ENCODE measurements at regions not wholly inside any gene's neighbourhood (a gene's known extent, or its start where the extent isn't known, plus 50 kb on each side); places are given as distances from the start of the nearest gene placed in this dataset.
A peak's percentile ranks its signal among the peaks of the same experiment; 100 is the strongest.

GRCh38 chr11:50379484-50379883, 346.8 kb downstream of the OR4C45 start:
- Histone ChIP-seq H3K27me3 (ENCODE audit: low read depth, low read length) (no peaks in the 10 kb centered on the region), H3K4me1 (ENCODE audit: low read length) (no peaks in the 10 kb centered on the region), H2AFZ (ENCODE audit: low read depth, low read length) (no peak overlapping the region), H3K27ac (ENCODE audit: low read length) (no peak overlapping the region), H3K36me3 (replicated peaks; ENCODE audit: low read depth, low read length) (no peaks in the 10 kb centered on the region), H3K4me3 (ENCODE audit: low read length) (no peak overlapping the region), H3K9me3 (ENCODE audit: insufficient read depth, low read length) (peaks cover 22% of the 10 kb centered on the region; the same call in 1 of the 2 replicates), H3K79me2 (ENCODE audit: low read length) (no peaks in the 10 kb centered on the region), H3K9ac (ENCODE audit: low read length) (no peak overlapping the region), H3K4me2 (ENCODE audit: low read length) (no peak overlapping the region), H4K20me1 (ENCODE audit: insufficient read depth, low read length) (no peaks in the 10 kb centered on the region)
- no peak for TF ChIP-seq CTCF (IDR thresholded peaks at IDR 0.05; ENCODE audit: low read depth, low read length)
- TF ChIP-seq EZH2phosphoT487 (IDR thresholded peaks at IDR 0.05; ENCODE audit: low read depth), result no peak

GRCh38 chr11:50394017-50394416, 361.3 kb downstream of the OR4C45 start:
- peaks cover 25% of the 10 kb centered on the region for H3K9me3 ChIP-seq (ENCODE audit: insufficient read depth, low read length)
- H3K27ac ChIP-seq (ENCODE audit: low read length), result no peak overlapping the region
- TF ChIP-seq CTCF (IDR thresholded peaks at IDR 0.05; ENCODE audit: low read depth, low read length), result no peak
- TF ChIP-seq EZH2phosphoT487 (IDR thresholded peaks at IDR 0.05; ENCODE audit: low read depth), result no peak
- no peaks in the 10 kb centered on the region for H4K20me1 ChIP-seq (ENCODE audit: insufficient read depth, low read length)
- no peaks in the 10 kb centered on the region for H3K4me1 ChIP-seq (ENCODE audit: low read length)
- H3K9ac ChIP-seq (ENCODE audit: low read length), result no peak overlapping the region
- no peak overlapping the region for H3K4me2 ChIP-seq (ENCODE audit: low read length)
- no peak overlapping the region for H2AFZ ChIP-seq (ENCODE audit: low read depth, low read length)
- no peaks in the 10 kb centered on the region for H3K36me3 ChIP-seq (replicated peaks; ENCODE audit: low read depth, low read length)
- no peak overlapping the region for H3K4me3 ChIP-seq (ENCODE audit: low read length)
- no peaks in the 10 kb centered on the region for H3K27me3 ChIP-seq (ENCODE audit: low read depth, low read length)
- H3K79me2 ChIP-seq (ENCODE audit: low read length), result no peaks in the 10 kb centered on the region

- Histone ChIP-seq H4K20me1 (ENCODE audit: insufficient read depth, low read length) (no peaks in the 10 kb centered on the region), H2AFZ (ENCODE audit: low read depth, low read length) (no peak overlapping the region), H3K4me3 (ENCODE audit: low read length) (no peak overlapping the region), H3K79me2 (ENCODE audit: low read length) (no peaks in the 10 kb centered on the region), H3K27ac (ENCODE audit: low read length) (no peak overlapping the region), H3K9ac (ENCODE audit: low read length) (no peak overlapping the region), H3K4me2 (ENCODE audit: low read length) (no peak overlapping the region), H3K36me3 (replicated peaks; ENCODE audit: low read depth, low read length) (no peaks in the 10 kb centered on the region), H3K9me3 (ENCODE audit: insufficient read depth, low read length) (peaks cover 7% of the 10 kb centered on the region; the same call in 1 of the 2 replicates), H3K27me3 (ENCODE audit: low read depth, low read length) (no peaks in the 10 kb centered on the region), H3K4me1 (ENCODE audit: low read length) (no peaks in the 10 kb centered on the region)
- TF ChIP-seq CTCF (IDR thresholded peaks at IDR 0.05; ENCODE audit: low read depth, low read length), result no peak
- no peak for TF ChIP-seq EZH2phosphoT487 (IDR thresholded peaks at IDR 0.05; ENCODE audit: low read depth)
These were observed 380.2 kb downstream of the OR4C45 start for GRCh38 chr11:50412832-50413231.

- Histone ChIP-seq H3K79me2 (ENCODE audit: low read length) (no peaks in the 10 kb centered on the region), H3K4me1 (ENCODE audit: low read length) (no peaks in the 10 kb centered on the region), H3K4me3 (ENCODE audit: low read length) (no peak overlapping the region), H3K9ac (ENCODE audit: low read length) (no peak overlapping the region), H3K36me3 (replicated peaks; ENCODE audit: low read depth, low read length) (no peaks in the 10 kb centered on the region), H3K9me3 (ENCODE audit: insufficient read depth, low read length) (no peaks in the 10 kb centered on the region), H2AFZ (ENCODE audit: low read depth, low read length) (no peak overlapping the region), H3K27me3 (ENCODE audit: low read depth, low read length) (no peaks in the 10 kb centered on the region), H3K4me2 (ENCODE audit: low read length) (no peak overlapping the region), H3K27ac (ENCODE audit: low read length) (no peak overlapping the region), H4K20me1 (ENCODE audit: insufficient read depth, low read length) (no peaks in the 10 kb centered on the region)
- TF ChIP-seq CTCF (IDR thresholded peaks at IDR 0.05; ENCODE audit: low read depth, low read length) (0 out of 2 replicates have a peak, but pooled peaks have one; percentile 7), EZH2phosphoT487 (IDR thresholded peaks at IDR 0.05; ENCODE audit: low read depth) (no peak)
These were observed 390.5 kb downstream of the OR4C45 start for GRCh38 chr11:50423208-50423607.

Data from OCI-LY3 (cell line).